HL-60 (cell line): ENCODE measurements at regions not wholly inside any gene's neighbourhood (a gene's known extent, or its start where the extent isn't known, plus 50 kb on each side); places are given as distances from the start of the nearest gene placed in this dataset.

Source experiments
- DNase-seq, 2 experiments: peaks; one replicate each; pipeline ENCODE4 v3.0.0-alpha.2; 2010 to 2020; ENCODE audit warnings: low read depth in 1 of 2, low spot score in 1 of 2
- H3K27ac ChIP-seq: fragments of 250-450 bp; sonication (Bioruptor Pico); replicated peaks from 2 replicates; pipeline ENCODE4 v1.5.1; 2020; ENCODE audit warnings: mild to moderate bottlenecking, moderate library complexity
- H3K27me3 ChIP-seq: fragments of 250-450 bp; sonication (Bioruptor Pico); 2 replicates; pipeline ENCODE4 v1.5.1; 2021; ENCODE audit warnings: mild to moderate bottlenecking, moderate library complexity; ENCODE audit not compliant: insufficient read depth, poor library complexity, severe bottlenecking
- H3K4me3 ChIP-seq: replicated peaks from 2 replicates; pipeline ENCODE4 v1.5.1; 2011; ENCODE audit warnings: mild to moderate bottlenecking, control low read depth, low read length; ENCODE audit not compliant: insufficient read depth
- CTCF ChIP-seq: IDR thresholded peaks from one replicate; pipeline ENCODE4 v1.5.1; 2011; ENCODE audit warnings: low read length, control low read depth, inconsistent platforms; ENCODE audit not compliant: insufficient read depth
- GABPA ChIP-seq: IDR thresholded peaks from 2 replicates; pipeline ENCODE4 v1.6.1; 2012; ENCODE audit warnings: low read depth
- POLR2AphosphoS5 ChIP-seq: IDR thresholded peaks from 2 replicates; pipeline ENCODE4 v1.6.1; 2012; ENCODE audit warnings: low read depth
- REST ChIP-seq: IDR thresholded peaks from 2 replicates; pipeline ENCODE4 v1.6.1; 2012; ENCODE audit warnings: low read depth; ENCODE audit not compliant: insufficient replicate concordance
- SPI1 ChIP-seq: IDR thresholded peaks from 2 replicates; pipeline ENCODE4 v1.6.1; 2012; ENCODE audit warnings: low read depth, mild to moderate bottlenecking, borderline replicate concordance

GRCh38 chr3:22121068-22121701 is 370.2 kb upstream of the ZNF385D start:
- no peak for TF ChIP-seq GABPA
- no peak for TF ChIP-seq REST
- no peak for TF ChIP-seq POLR2AphosphoS5
- TF ChIP-seq SPI1 = no peak
- TF ChIP-seq CTCF = no peak
- no peak for DNase-seq
- H3K27me3 ChIP-seq = no peaks in the 10 kb centered on the region
- no peak overlapping the region for H3K27ac ChIP-seq
- no peak overlapping the region for H3K4me3 ChIP-seq

GRCh38 chr3:22122567-22122966 is 371.6 kb upstream of the ZNF385D start:
- no peak overlapping the region for H3K4me3 ChIP-seq
- TF ChIP-seq SPI1 (no peak), CTCF (no peak), REST (no peak), GABPA (no peak), POLR2AphosphoS5 (no peak)
- H3K27me3 ChIP-seq = no peaks in the 10 kb centered on the region
- DNase-seq = no peak
- no peak overlapping the region for H3K27ac ChIP-seq

- DNase-seq = no peak
- no peak overlapping the region for H3K27ac ChIP-seq
- no peak overlapping the region for H3K4me3 ChIP-seq
- no peaks in the 10 kb centered on the region for H3K27me3 ChIP-seq
- TF ChIP-seq POLR2AphosphoS5 = no peak
- TF ChIP-seq CTCF = no peak
- TF ChIP-seq SPI1 = no peak
- no peak for TF ChIP-seq GABPA
- no peak for TF ChIP-seq REST
These were observed 378.1 kb upstream of the ZNF385D start for GRCh38 chr3:22129101-22129500.
